HFF-Myc (cell line): ENCODE measurements at regions not wholly inside any gene's neighbourhood (a gene's known extent, or its start where the extent isn't known, plus 50 kb on each side); places are given as distances from the start of the nearest gene placed in this dataset.

Experiments
- DNase-seq: peaks from one replicate; pipeline ENCODE4 v3.0.0-alpha.2; 2011; ENCODE audit warnings: low read depth; ENCODE audit errors: extremely low read depth
- H3K4me3 ChIP-seq: replicated peaks from 2 replicates; pipeline ENCODE4 v1.5.1; 2011; ENCODE audit warnings: low read depth, mild to moderate bottlenecking, control low read depth, low read length
- CTCF ChIP-seq: IDR thresholded peaks from 2 replicates; pipeline ENCODE4 v1.5.1; 2012; ENCODE audit warnings: mild to moderate bottlenecking, low read depth, low read length, control low read depth; ENCODE audit errors: missing control alignments

DNA sequence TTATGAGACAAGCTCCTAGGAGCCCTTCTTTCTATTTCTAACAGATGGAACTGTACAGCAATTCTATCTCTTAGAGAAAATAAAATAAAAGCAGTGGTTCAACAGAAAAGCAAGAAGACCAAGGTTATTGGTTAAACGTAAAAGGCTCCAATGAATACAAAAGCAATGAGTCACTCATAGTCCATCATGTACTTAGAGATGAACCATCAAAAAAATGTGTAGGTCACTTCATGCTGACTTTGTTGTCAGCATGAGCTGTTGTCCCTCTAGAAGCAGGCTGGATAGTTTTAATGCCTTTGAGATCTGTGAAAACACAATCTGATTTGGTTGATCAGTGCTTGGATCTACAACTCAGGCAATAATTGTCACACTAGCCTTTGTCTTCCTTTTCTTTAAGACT lies 378.6 kb upstream of the ANXA10 start:
- TF ChIP-seq CTCF: no peak
- H3K4me3 ChIP-seq: no peak overlapping the region
- DNase-seq: no peak

DNA sequence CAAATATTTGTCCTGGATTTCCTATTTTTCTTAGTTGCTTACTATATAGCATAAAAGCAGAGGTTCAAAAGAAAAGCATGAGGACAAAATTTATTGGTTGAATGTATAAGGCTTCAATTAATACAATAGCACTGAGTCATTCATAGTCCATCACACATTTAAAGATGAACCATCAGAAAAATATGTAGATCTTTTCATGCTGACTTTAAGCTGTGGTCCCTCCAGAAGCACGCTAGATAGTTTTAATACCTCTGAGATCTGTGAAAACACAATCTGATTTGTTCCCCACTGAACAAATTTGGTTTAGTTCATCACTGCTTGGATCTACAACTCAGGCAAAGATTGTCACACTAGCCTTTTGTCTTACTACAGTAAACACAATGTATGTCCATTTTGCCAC lies 377.2 kb upstream of the ANXA10 start:
- TF ChIP-seq CTCF: no peak

DNA sequence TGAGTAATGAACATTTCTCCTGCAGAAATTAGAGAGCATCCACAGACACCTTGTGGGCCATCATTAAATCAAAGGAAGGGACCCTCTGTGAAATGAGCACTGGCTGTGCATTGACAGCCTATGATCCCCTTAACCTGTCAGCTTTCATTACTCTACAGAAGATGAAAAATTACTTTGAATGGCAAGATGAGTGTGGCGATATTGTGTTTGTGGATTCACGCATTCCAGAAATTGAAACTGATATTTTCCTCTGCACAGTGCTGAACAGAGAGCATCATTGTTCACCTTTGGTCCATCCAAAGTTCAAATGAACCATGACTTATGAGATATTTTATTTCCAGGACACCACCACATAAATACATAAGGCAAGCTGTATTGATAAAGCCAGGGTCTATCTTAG lies 374.8 kb upstream of the ANXA10 start:
- TF ChIP-seq CTCF: no peak
- no peak for DNase-seq
- H3K4me3 ChIP-seq: no peak overlapping the region

More for the DNA sequence above, 377.2 kb upstream of the ANXA10 start:
- H3K4me3 ChIP-seq: no peak overlapping the region
- no peak for DNase-seq

- no peak for DNase-seq
- TF ChIP-seq CTCF: no peak
- no peak overlapping the region for H3K4me3 ChIP-seq
Observed at GRCh38 chr4:167721617-167722486, 370.5 kb upstream of the ANXA10 start.

GRCh38 chr4:167722487-167722808 lies 369.9 kb upstream of the ANXA10 start:
- TF ChIP-seq CTCF: no peak
- H3K4me3 ChIP-seq: no peak overlapping the region

DNA sequence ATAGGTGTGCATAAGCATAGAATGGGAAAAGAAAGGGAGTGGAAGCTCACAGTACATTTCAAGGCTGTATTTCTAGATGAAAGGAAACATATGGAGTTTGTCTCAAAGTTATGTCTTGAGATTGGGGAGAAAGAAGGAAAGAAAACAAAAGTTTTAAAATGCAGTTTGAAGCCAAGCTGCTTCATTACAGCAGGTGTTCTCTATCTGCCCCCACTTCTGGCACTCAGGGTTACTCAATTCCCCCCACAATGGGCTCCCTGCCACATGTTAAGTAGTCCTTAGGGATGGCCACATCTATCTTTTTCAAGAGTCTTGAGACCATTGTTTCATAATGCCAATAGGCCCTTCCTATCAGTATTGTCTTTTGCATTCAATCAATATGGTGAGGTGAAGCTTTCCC lies 367.4 kb upstream of the ANXA10 start:
- no peak for DNase-seq
- no peak for TF ChIP-seq CTCF
- no peak overlapping the region for H3K4me3 ChIP-seq

More at GRCh38 chr4:167722487-167722808, 369.9 kb upstream of the ANXA10 start:
- no peak for DNase-seq

DNA sequence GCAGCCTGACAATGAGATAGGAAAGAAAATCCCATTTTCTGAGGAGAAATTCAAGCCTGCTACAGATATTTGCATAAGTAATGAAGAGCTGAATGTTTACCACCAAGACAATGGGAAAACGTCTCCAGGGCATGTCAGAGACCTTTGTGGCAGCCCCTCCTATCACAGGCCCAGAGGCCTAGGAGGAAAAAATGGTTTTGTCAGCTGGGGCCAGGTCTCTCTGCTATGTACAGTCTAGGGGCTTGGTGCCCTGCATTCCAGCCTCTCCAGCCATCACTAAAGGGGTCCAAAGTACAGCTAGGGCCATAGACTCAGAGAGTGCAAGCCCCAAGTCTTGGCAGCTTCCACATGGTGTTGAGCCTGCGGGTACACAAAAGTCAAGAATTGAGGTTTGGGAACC lies 361.6 kb upstream of the ANXA10 start:
- no peak overlapping the region for H3K4me3 ChIP-seq
- DNase-seq: no peak
- TF ChIP-seq CTCF: no peak
